ENCODE measurements at regions not wholly inside any gene's neighbourhood (a gene's known extent, or its start where the extent isn't known, plus 50 kb on each side); places are given as distances from the start of the nearest gene placed in this dataset.

- intact Hi-C loops (cut with micrococcal nuclease) = loop anchor here (1.0 kb wide), 4 partner anchors 14 to 246 kb away; no protein-coding TSS in a partner anchor
- POLR2A ChIA-PET = no interaction called here
Measured at GRCh38 chr2:12965540-12966269, 249.0 kb downstream of the TRIB2 start.

More at GRCh38 chr2:12965540-12966269, 249.0 kb downstream of the TRIB2 start:
- peaks cover 17% of the 10 kb centered on the region for H3K4me1 ChIP-seq (ENCODE audit: control insufficient read depth, extremely low read depth, insufficient read depth, low read length)
- H3K9ac ChIP-seq (replicated peaks; ENCODE audit: extremely low read depth, insufficient read depth, low read length) = peak overlapping the region; percentile 56
- no peaks in the 10 kb centered on the region for H3K79me2 ChIP-seq (ENCODE audit: control insufficient read depth, insufficient read depth, low read length)
- H2AFZ ChIP-seq (ENCODE audit: low read depth, low read length) = no peak overlapping the region
- peak; percentile 86 for FAIRE-seq
- H3K4me3 ChIP-seq (replicated peaks in 1 of 3; ENCODE audit: insufficient read depth in 1 of 3, low read depth in 1 of 3, low read length in 3 of 3) = peak overlapping the region in 1 of 3 experiments; percentile 30
- no TSS peak for BruUV-seq (replicated peaks)
- H3K9me3 ChIP-seq (replicated peaks; ENCODE audit: control insufficient read depth, insufficient read depth, low read length) = no peaks in the 10 kb centered on the region
- no peaks in the 10 kb centered on the region for H4K20me1 ChIP-seq (replicated peaks; ENCODE audit: control insufficient read depth, extremely low read depth, insufficient read depth, low read length)
- H3K9me1 ChIP-seq (replicated peaks; ENCODE audit: control insufficient read depth, extremely low read depth, insufficient read depth, low read length) = no peaks in the 10 kb centered on the region
- CTCF ChIA-PET = interaction anchor here (0.6 to 3.3 kb wide), 6 partner anchors 9 to 152 kb away, joined by 3 to 20 read pairs (median 5); no protein-coding TSS in a partner anchor
- peak overlapping the region; percentile 67 for H3K27ac ChIP-seq (ENCODE audit: insufficient read depth, low read depth, low read length)
- no peaks in the 10 kb centered on the region for H3K27me3 ChIP-seq (ENCODE audit: control insufficient read depth in 2 of 2, insufficient read depth in 2 of 2, low read length in 2 of 2)
- no peaks in the 10 kb centered on the region for H3K36me3 ChIP-seq (ENCODE audit: control insufficient read depth in 2 of 2, extremely low read depth in 1 of 2, insufficient read depth in 2 of 2, low read length in 2 of 2)
- DNase-seq (ENCODE audit: low read depth, low spot score) = peak; percentile 84
- TF ChIP-seq, protein P1, sequence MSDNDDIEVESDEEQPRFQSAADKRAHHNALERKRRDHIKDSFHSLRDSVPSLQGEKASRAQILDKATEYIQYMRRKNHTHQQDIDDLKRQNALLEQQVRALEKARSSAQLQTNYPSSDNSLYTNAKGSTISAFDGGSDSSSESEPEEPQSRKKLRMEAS (IDR thresholded peaks at IDR 0.05; ENCODE audit: insufficient read depth, insufficient read length) = no peak
- TF ChIP-seq POLR2AphosphoS5 (IDR thresholded peaks at IDR 0.05; ENCODE audit: insufficient read depth, low read depth, low read length) (peak; percentile 66), CTCF (IDR thresholded peaks at IDR 0.05; ENCODE audit: extremely low read depth in 1 of 2, insufficient read depth in 1 of 2, low read depth in 1 of 2, low read length in 2 of 2) (no peak), MYC (IDR thresholded peaks at IDR 0.05; ENCODE audit: low read depth, low read length) (no peak), EZH2 (IDR thresholded peaks at IDR 0.05; ENCODE audit: borderline replicate concordance, low read depth, low read length, severe bottlenecking) (no peak), FOS (IDR thresholded peaks at IDR 0.05; ENCODE audit: borderline replicate concordance, insufficient read depth, low read length) (peak; percentile 96), POLR2A (IDR thresholded peaks at IDR 0.05; ENCODE audit: low read depth, low read length) (peak; percentile 43), GATA2 (IDR thresholded peaks at IDR 0.05; ENCODE audit: insufficient read depth, insufficient read length, low read depth, low read length) (peak; percentile 79), JUN (IDR thresholded peaks at IDR 0.05; ENCODE audit: borderline replicate concordance, insufficient read depth, insufficient read length, low read depth) (peak; percentile 100)
- dilution Hi-C loops (cut with MboI; ENCODE audit: extremely low pct_ligation_motif_present, low sequenced_read_pairs) = no loop called here
- peak overlapping the region; percentile 85 for H3K4me2 ChIP-seq (ENCODE audit: insufficient read depth, low read length)

All from endothelial cell of umbilical vein (primary cell).